GM21528 (cell line): ENCODE measurements at regions not wholly inside any gene's neighbourhood (a gene's known extent, or its start where the extent isn't known, plus 50 kb on each side); places are given as distances from the start of the nearest gene placed in this dataset.

ENCODE experiments used
- ATAC-seq: cut with Tn5 transposase; IDR thresholded peaks from one replicate; pipeline ENCODE4 v1.9.1; 2021; ENCODE audit warnings: mild to moderate bottlenecking, moderate library complexity; ENCODE audit not compliant: unreplicated experiment, low FRiP score

DNA sequence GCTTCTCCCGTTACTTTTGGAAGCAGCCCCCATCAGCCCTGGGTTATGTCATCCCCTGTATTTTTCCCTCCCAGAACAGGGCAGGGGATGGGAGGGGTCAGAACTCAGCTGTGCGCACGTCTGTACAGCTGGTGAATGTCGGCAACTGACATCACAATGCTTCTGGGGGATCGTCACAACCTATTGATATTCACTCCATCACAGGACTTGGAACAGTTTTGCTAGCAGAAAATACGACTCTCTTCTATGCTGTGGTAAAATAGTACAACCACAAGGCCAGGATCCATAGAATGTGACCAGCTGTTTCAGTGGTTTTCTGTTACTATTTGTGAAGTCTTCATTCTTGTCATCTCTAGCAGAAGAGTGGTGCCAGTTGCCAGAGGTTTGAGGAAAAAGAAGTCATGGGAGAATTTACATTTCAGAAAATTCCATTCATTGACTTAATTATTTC is 77.1 kb upstream of the KLF4 start:
- no peak for ATAC-seq

- no peak for ATAC-seq
Measured at GRCh38 chr9:107562798-107563197, 73.2 kb upstream of the KLF4 start.

DNA sequence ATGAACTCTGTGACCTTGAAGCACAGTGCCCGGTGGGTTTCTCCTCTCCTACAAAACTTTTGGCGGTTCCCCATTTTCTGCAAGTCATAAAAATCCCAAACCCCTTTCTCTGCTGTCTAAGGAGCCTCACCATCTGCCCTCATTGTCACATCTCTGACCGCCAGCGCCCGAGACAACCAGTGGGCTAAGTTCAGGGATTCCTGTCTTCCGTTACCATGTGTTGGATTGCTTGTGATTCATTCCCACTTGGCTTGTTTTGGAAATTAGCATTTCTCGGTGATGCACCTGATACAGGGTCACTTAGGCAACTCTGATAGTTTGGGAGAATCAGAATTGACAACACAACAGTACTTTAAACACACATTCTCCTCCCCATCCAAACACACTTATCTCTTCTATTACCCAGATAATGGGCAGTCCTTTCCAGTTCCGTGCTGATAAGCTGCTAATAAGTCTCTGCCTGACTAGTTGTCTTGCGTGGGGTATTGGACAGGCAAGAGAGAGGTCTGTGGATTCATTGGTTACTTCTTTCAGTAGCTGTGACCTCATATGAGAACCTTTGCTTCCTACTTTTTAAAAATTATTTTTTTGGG is 70.0 kb upstream of the KLF4 start:
- no peak for ATAC-seq

- no peak for ATAC-seq
Measured at GRCh38 chr9:107557236-107557990, 67.8 kb upstream of the KLF4 start.

DNA sequence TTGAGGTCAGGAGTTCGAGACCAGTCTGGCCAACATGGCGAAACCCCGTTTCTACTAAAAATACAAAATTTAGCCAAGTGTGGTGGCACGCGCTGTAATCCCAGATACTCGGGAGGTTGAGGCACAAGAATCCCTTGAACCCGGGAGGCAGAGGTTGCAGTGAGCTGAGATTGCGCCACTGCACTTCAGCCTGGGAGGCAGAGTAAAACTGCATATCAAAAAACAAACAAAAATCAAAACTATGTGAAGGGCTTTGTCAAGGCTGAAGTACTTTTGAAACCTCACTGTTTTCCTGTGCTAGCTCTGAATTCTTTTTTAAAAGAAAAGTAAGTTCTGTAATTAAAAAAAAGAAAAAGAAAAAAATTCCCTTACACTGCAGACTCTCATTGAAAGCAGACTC is 65.1 kb upstream of the KLF4 start:
- ATAC-seq: no peak

GRCh38 chr9:107548298-107549142 is 59.0 kb upstream of the KLF4 start:
- no peak for ATAC-seq

GRCh38 chr9:107547772-107548297 is 58.3 kb upstream of the KLF4 start:
- ATAC-seq: no peak

DNA sequence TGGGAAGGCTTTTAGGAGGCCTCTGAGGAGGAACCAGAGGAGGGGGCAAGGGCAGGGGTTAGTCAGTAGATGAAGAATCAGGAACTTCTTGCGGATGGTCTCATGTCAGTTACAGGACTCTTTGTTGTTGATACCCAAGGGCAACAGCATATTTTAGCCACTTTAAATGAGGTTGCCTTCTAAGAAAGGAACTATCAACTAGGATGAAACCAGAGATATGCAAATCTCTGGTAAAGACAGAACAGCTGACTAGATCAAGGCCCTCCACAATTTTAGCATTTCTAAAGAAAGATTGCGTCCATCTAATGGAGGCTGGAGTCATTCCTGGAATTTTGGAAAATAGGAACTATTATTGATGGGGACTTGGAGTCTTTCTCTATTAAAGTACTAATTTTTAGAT is 57.7 kb upstream of the KLF4 start:
- ATAC-seq: no peak

DNA sequence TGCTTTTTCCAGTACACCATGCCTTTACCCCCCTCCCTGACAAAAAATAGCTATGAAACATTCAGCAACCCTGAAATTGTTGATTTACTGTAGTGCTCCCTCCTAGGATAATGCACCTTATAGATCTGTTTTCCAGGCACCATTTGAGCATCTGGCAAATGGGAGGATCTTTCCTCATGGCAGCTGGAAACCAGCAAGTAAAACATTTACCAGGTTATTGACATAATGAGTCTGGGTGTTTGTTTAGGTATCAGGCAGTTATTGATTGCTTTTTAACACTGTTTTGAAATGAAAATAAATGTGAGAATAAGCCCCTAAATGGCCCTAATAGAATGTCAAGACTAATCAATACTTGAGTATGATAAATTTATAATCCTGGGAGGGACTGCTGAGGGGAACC is 57.3 kb upstream of the KLF4 start:
- ATAC-seq: no peak

DNA sequence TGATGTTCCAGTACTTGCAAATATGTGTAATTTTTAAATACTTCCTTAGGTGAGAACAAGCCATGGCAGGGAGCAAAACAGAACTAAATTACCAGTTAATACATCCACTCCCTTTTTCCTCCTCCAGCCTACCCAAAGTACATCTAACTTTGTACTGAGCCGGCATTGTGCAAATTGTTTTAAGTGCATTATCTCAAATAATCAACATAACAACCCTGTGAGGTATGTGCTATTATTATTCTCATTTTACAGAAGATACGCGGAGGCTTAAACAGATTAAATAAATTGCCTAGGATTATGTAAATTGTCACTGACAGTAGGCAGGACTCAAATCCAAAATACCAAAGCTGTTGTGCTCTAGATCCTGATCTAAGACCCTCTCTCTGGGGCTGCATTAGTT is 55.5 kb upstream of the KLF4 start:
- no peak for ATAC-seq

GRCh38 chr9:107542411-107543157 is 53.0 kb upstream of the KLF4 start:
- no peak for ATAC-seq

DNA sequence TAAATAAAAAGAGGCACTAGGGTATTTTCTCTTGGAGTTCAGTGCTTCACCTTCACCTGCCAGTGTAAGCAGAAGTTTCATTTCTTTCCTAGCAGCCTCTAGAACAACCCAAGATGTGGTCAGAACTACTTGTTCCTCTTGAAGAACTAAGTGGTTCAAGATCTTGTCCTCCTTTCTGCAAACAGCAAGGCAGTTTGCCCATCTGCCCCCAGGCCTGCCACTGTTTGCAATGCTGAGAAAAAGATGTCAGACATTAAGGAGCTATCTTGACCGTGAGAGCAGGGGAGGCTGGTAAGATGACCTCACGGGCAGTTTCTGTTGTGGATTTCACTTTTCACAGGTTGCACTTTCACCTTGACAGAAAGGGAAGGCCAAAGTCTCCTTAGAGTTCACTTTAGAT is 52.0 kb upstream of the KLF4 start:
- ATAC-seq: no peak

DNA sequence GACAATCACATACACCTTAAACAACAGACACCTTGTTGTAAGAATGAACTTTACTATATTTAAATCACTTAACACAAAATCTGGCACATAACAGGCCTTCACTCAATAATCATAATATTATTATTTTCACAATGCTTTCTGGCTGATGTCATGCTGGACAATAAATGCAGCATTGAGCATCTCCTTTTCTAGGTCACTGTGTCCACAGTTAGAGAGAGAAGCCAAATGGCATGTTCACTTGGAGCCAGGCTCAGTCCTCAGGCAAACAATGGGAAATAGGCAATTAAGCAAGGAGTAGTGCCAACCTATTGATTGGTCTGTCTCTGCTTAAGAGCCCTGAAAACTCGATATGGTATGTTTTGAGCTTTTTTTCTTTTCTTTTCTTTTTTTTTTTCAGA is 50.6 kb upstream of the KLF4 start:
- no peak for ATAC-seq

GRCh38 chr9:107539427-107540163 is 50.0 kb upstream of the KLF4 start:
- no peak for ATAC-seq
